SJSA1 (cell line): ENCODE measurements at regions not wholly inside any gene's neighbourhood (a gene's known extent, or its start where the extent isn't known, plus 50 kb on each side); places are given as distances from the start of the nearest gene placed in this dataset.
"Not testable (repeated sequence)": the region's sequence is repeated elsewhere in the genome, so short reads cannot be mapped to it uniquely, and the experiment has no call there.

Experiments used
- DNase-seq, 2 experiments: peaks; one replicate each; pipeline ENCODE4 v3.0.0-alpha.2; 2015 to 2020; ENCODE audit warnings: low spot score in 2 of 2, low read depth in 1 of 2
- H3K27ac ChIP-seq: fragments of 250-450 bp; sonication (Bioruptor Pico); 2 replicates; pipeline ENCODE4 v1.5.1; 2020; ENCODE audit warnings: mild to moderate bottlenecking, moderate library complexity
- H3K27me3 ChIP-seq: fragments of 250-450 bp; sonication (Bioruptor Pico); replicated peaks from 2 replicates; pipeline ENCODE4 v1.5.1; 2020; ENCODE audit warnings: mild to moderate bottlenecking, moderate library complexity
- H3K36me3 ChIP-seq: fragments of 250-450 bp; sonication (Bioruptor Pico); 2 replicates; pipeline ENCODE4 v1.5.1; 2020; ENCODE audit warnings: mild to moderate bottlenecking
- H3K4me1 ChIP-seq: fragments of 250-450 bp; sonication (Bioruptor Pico); replicated peaks from 2 replicates; pipeline ENCODE4 v1.6.1; 2021; ENCODE audit warnings: mild to moderate bottlenecking
- H3K4me3 ChIP-seq: fragments of 250-450 bp; sonication (Bioruptor Pico); 2 replicates; pipeline ENCODE4 v1.5.1; 2020; ENCODE audit warnings: mild to moderate bottlenecking
- H3K9me3 ChIP-seq: fragments of 250-450 bp; sonication (Bioruptor Pico); replicated peaks from 2 replicates; pipeline ENCODE4 v1.5.1; 2020; ENCODE audit warnings: mild to moderate bottlenecking

- H3K4me3 ChIP-seq = no peak overlapping the region
- no peaks in the 10 kb centered on the region for H3K36me3 ChIP-seq
- peaks cover 10% of the 10 kb centered on the region for H3K4me1 ChIP-seq
- DNase-seq = no peak
- H3K9me3 ChIP-seq = no peaks in the 10 kb centered on the region
- no peak overlapping the region for H3K27ac ChIP-seq
- H3K27me3 ChIP-seq = no peaks in the 10 kb centered on the region
These were observed 154.2 kb downstream of the ZFP64 start for GRCh38 chr20:52037370-52037769.

DNA sequence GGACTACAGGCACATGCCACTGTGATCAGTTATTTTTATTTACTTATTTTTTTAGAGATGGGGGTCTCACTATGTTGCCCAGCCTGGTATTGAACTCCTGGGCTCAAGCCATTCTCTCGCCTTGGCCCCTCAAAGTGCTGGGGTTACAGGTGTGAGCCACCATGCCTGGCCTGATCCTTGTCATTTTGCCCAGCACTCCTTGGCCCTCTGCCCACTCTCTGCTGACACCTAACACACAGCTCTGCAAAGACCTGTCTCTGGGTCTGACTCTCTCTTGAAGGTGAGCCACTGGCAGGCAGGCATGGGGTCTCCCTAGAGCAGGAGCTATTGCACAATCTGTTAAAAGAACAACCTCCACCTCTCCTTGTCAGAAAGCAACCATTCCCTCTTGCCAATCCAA is 155.6 kb downstream of the ZFP64 start:
- peaks cover 24% of the 10 kb centered on the region for H3K4me1 ChIP-seq
- no peak overlapping the region for H3K4me3 ChIP-seq
- no peaks in the 10 kb centered on the region for H3K36me3 ChIP-seq
- no peak for DNase-seq
- no peaks in the 10 kb centered on the region for H3K9me3 ChIP-seq
- H3K27ac ChIP-seq = no peak overlapping the region
- H3K27me3 ChIP-seq = no peaks in the 10 kb centered on the region

- Histone ChIP-seq H3K9me3 (no peaks in the 10 kb centered on the region), H3K27ac (no peak overlapping the region), H3K4me3 (no peak overlapping the region), H3K4me1 (peaks cover 29% of the 10 kb centered on the region), H3K36me3 (no peaks in the 10 kb centered on the region), H3K27me3 (no peaks in the 10 kb centered on the region)
- DNase-seq = no peak
These were observed 156.1 kb downstream of the ZFP64 start for GRCh38 chr20:52035498-52035897.

GRCh38 chr20:52034581-52034980 is 157.0 kb downstream of the ZFP64 start:
- no peaks in the 10 kb centered on the region for H3K9me3 ChIP-seq
- no peaks in the 10 kb centered on the region for H3K36me3 ChIP-seq
- no peaks in the 10 kb centered on the region for H3K27me3 ChIP-seq
- no peak overlapping the region for H3K4me3 ChIP-seq
- H3K27ac ChIP-seq = no peak overlapping the region
- H3K4me1 ChIP-seq = peaks cover 32% of the 10 kb centered on the region
- DNase-seq = no peak

DNA sequence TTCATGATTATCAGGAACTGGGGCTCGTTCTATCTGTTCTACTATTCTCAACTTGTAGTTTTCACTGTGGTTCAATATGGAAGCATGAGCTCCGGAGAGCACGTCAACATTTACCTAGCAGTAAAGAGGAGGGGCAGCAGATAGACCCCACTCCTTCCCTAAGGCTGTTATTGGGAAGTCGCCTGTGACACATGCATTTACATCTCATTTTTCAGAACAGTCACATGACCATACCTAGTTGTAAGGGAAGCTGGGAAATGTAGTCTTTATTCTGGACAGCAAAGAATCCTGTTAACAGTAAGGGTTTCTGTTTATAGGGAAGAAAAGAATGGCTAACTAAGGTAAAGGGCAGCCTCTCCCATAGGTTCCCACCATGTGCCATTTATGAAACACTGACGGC is 158.3 kb downstream of the ZFP64 start:
- Histone ChIP-seq H3K4me3 (no peak overlapping the region), H3K27me3 (no peaks in the 10 kb centered on the region), H3K9me3 (no peaks in the 10 kb centered on the region), H3K27ac (no peak overlapping the region), H3K36me3 (no peaks in the 10 kb centered on the region), H3K4me1 (peaks cover 32% of the 10 kb centered on the region)
- no peak for DNase-seq

DNA sequence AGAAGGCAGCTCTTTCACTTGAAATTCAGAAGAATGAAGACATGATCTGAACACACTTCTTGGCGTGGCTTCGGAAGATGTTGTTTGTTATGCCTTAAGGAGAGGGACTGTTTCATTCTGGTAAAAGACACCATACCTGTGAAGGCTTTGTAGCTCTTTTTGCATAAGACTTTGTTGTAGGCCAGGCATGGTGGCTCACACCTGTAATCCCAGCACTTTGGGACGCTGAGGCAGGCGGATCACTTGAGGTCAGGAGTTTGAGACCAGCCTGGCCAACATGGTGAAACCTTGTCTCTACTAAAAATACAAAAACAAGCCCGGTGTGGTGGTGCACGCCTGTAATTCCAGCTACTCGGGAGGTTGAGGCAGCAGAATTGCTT is 159.3 kb downstream of the ZFP64 start:
- H3K27me3 ChIP-seq, H3K9me3 ChIP-seq, DNase-seq, H3K36me3 ChIP-seq: not testable (repeated sequence)
- Histone ChIP-seq H3K27ac (peak overlapping the region; percentile 97), H3K4me3 (peak overlapping the region; percentile 5; the same call in 1 of the 2 replicates), H3K4me1 (peaks cover 32% of the 10 kb centered on the region)

GRCh38 chr20:52031563-52032303 is 159.8 kb downstream of the ZFP64 start:
- Histone ChIP-seq H3K27ac (peak overlapping the region; percentile 97), H3K4me3 (peak overlapping the region; percentile 5), H3K9me3 (no peaks in the 10 kb centered on the region), H3K4me1 (peaks cover 32% of the 10 kb centered on the region), H3K27me3 (no peaks in the 10 kb centered on the region), H3K36me3 (no peaks in the 10 kb centered on the region)
- DNase-seq = peak; percentile 85 to 97

- peak overlapping the region; percentile 5; the same call in 1 of the 2 replicates for H3K4me3 ChIP-seq
- H3K9me3 ChIP-seq = no peaks in the 10 kb centered on the region
- no peaks in the 10 kb centered on the region for H3K27me3 ChIP-seq
- H3K4me1 ChIP-seq = peaks cover 32% of the 10 kb centered on the region
- H3K36me3 ChIP-seq = no peaks in the 10 kb centered on the region
- peak in 1 of 2 experiments; percentile 59 for DNase-seq
- peak overlapping the region; percentile 97 for H3K27ac ChIP-seq
These were observed 160.4 kb downstream of the ZFP64 start for GRCh38 chr20:52031206-52031562.

DNA sequence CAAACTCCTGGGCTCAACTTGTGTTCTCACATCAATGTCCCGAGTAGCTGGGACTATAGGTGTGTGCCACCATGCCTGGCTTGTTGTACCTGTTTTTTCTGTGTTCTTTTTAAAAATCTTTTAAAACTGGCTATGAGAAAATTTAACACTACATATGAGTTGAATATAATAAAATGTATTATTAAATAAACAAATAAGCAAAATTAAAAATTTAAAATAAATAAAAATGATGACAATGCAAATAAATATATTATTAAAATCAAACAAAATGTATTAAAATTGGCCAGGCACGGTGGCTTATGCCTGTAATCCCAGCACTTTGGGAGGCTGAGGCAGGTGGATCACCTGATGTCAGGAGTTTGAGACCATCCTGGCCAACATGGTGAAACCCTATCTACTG is 162.4 kb downstream of the ZFP64 start:
- not testable (repeated sequence) for H3K27me3 ChIP-seq, H3K4me3 ChIP-seq, H3K9me3 ChIP-seq, DNase-seq, H3K27ac ChIP-seq, H3K36me3 ChIP-seq
- H3K4me1 ChIP-seq = peaks cover 32% of the 10 kb centered on the region

- peaks cover 7% of the 10 kb centered on the region for H3K4me1 ChIP-seq
- no peaks in the 10 kb centered on the region; the same call in 1 of the 2 replicates for H3K9me3 ChIP-seq
- no peaks in the 10 kb centered on the region for H3K36me3 ChIP-seq
- H3K4me3 ChIP-seq = no peak overlapping the region
- H3K27me3 ChIP-seq = no peaks in the 10 kb centered on the region
- DNase-seq = no peak
- H3K27ac ChIP-seq = no peak overlapping the region
These were observed 165.6 kb downstream of the ZFP64 start for GRCh38 chr20:52025938-52026337.

GRCh38 chr20:52019313-52019712 is 172.3 kb downstream of the ZFP64 start:
- H3K9me3 ChIP-seq = no peaks in the 10 kb centered on the region
- H3K4me1 ChIP-seq = no peaks in the 10 kb centered on the region
- H3K27me3 ChIP-seq = no peaks in the 10 kb centered on the region
- H3K4me3 ChIP-seq = no peak overlapping the region
- no peaks in the 10 kb centered on the region for H3K36me3 ChIP-seq
- H3K27ac ChIP-seq = no peak overlapping the region
- no peak for DNase-seq

DNA sequence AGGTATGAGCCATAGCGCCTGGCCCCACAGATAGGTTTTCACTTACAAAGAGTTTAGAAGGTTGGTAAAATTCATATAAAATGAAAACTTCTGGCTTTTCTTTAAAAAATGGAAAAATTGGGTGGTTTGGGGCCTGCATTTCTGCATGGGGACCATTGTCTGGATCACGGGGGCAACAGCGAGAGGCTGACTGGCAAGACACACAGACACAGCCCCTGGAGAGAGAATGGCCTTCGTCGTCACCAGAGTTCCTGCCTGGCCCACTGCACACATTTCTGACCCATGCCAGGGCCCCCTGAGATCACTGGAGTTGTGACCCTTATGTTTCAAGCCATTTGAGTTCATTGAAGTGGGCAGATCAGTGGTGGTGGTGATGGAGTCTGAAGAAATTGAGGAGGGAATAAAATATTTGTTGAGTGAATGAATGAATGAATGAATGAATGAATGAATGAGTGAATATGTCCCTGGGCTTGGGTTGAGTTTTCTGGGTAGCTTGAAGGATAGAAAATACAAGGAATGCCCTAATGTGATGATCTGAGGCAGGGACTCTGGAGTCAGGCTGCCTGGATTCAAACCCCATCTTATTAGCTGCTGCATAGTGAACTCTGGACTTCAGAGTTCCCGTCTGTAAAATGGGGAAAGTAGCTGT is 173.8 kb downstream of the ZFP64 start:
- DNase-seq = no peak
- Histone ChIP-seq H3K36me3 (no peaks in the 10 kb centered on the region), H3K4me3 (no peak overlapping the region), H3K27me3 (no peaks in the 10 kb centered on the region), H3K9me3 (no peaks in the 10 kb centered on the region), H3K27ac (no peak overlapping the region), H3K4me1 (no peaks in the 10 kb centered on the region)

GRCh38 chr20:52016022-52016421 is 175.6 kb downstream of the ZFP64 start:
- H3K27ac ChIP-seq = no peak overlapping the region
- no peaks in the 10 kb centered on the region for H3K27me3 ChIP-seq
- H3K36me3 ChIP-seq = no peaks in the 10 kb centered on the region
- H3K9me3 ChIP-seq = peaks cover 4% of the 10 kb centered on the region
- DNase-seq = no peak
- H3K4me1 ChIP-seq = no peaks in the 10 kb centered on the region
- no peak overlapping the region for H3K4me3 ChIP-seq

GRCh38 chr20:52015155-52015554 is 176.4 kb downstream of the ZFP64 start:
- Histone ChIP-seq H3K4me3 (no peak overlapping the region), H3K27me3 (no peaks in the 10 kb centered on the region), H3K27ac (no peak overlapping the region), H3K4me1 (no peaks in the 10 kb centered on the region), H3K9me3 (peaks cover 4% of the 10 kb centered on the region), H3K36me3 (no peaks in the 10 kb centered on the region)
- DNase-seq = no peak
